Astrocyte of the spinal cord (primary cell): ENCODE measurements at regions not wholly inside any gene's neighbourhood (a gene's known extent, or its start where the extent isn't known, plus 50 kb on each side); places are given as distances from the start of the nearest gene placed in this dataset.
A peak's percentile ranks its signal among the peaks of the same experiment; 100 is the strongest.

ENCODE experiments used
- DNase-seq: peaks from one replicate; pipeline ENCODE4 v3.0.0; 2011; ENCODE audit warnings: low read depth, low spot score
- H3K4me3 ChIP-seq: 2 replicates; pipeline ENCODE4 v1.5.1; 2011; ENCODE audit warnings: low read depth, mild to moderate bottlenecking, low read length, moderate library complexity
- in situ Hi-C: cut with HindIII; loops from 2 replicates; pipeline ENCODE4 v1.10.0; 2017; ENCODE audit warnings: low sequenced_read_pairs
- TF ChIP-seq, protein P1 (sequence below): IDR thresholded peaks from 2 replicates; pipeline ENCODE4 v1.5.1; 2012; ENCODE audit warnings: low read depth, mild to moderate bottlenecking, low read length, inconsistent platforms

DNA sequence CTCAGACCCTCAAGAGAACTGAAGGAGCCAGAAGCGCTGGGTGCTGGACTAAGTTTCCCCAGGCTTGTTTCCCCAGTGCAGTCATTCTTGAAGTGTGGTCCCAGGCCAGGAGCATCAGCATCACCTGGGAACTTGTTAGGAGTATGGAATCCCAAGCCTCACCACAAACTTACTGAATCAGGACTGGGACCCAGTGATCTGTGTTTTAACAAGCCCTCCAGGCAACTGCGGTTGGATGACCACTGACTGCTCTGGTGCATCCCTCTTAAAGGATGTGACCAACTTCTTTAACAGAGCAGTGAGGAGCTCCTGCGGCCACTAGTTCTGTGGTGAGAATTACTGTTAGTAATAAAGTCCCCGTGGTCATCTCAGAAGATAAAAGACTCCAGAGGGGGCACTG lies 62.4 kb upstream of the DAZL start:
- TF ChIP-seq, protein P1, sequence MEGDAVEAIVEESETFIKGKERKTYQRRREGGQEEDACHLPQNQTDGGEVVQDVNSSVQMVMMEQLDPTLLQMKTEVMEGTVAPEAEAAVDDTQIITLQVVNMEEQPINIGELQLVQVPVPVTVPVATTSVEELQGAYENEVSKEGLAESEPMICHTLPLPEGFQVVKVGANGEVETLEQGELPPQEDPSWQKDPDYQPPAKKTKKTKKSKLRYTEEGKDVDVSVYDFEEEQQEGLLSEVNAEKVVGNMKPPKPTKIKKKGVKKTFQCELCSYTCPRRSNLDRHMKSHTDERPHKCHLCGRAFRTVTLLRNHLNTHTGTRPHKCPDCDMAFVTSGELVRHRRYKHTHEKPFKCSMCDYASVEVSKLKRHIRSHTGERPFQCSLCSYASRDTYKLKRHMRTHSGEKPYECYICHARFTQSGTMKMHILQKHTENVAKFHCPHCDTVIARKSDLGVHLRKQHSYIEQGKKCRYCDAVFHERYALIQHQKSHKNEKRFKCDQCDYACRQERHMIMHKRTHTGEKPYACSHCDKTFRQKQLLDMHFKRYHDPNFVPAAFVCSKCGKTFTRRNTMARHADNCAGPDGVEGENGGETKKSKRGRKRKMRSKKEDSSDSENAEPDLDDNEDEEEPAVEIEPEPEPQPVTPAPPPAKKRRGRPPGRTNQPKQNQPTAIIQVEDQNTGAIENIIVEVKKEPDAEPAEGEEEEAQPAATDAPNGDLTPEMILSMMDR, result no peak
- no peak overlapping the region for H3K4me3 ChIP-seq
- no peak for DNase-seq
- in situ Hi-C loops, result no loop called here

DNA sequence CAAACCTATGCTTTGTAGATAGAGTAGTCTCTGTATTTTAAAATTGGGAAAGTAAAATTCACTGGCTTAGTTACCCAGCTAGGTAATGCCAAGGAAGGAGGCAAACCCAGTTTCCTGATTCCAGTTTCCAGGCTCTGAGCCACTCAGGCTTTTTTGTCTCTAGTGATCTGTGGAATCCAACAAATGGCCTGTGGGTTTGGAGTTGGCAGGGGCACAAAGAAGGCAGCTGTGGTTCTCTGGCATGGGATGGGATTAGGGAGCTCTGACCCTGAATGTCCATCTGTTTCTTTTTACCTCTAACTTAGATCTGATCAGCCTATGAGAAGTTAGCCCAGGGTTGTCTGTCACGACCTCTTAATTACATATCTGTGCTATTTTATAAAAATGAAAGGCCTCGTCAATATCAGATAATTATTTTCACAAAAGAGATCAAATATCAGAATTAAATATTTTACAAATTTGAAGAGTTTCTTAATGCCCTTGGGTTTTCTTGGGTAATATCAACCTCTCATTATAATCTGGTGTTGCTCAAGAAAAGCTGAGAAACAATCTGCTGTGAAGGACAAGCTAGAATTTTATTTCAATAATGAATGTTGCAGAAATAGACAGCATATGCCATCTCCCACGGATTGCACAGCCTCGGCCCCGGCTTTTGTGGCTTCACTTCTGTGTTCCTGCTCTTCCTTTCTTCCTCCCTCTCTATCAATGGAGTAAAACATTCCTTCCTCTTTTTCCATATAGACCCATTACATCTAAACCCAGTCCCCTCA lies 63.7 kb upstream of the DAZL start:
- in situ Hi-C loops, result no loop called here
- DNase-seq, result no peak
- no peak overlapping the region for H3K4me3 ChIP-seq
- TF ChIP-seq, protein P1, result no peak

DNA sequence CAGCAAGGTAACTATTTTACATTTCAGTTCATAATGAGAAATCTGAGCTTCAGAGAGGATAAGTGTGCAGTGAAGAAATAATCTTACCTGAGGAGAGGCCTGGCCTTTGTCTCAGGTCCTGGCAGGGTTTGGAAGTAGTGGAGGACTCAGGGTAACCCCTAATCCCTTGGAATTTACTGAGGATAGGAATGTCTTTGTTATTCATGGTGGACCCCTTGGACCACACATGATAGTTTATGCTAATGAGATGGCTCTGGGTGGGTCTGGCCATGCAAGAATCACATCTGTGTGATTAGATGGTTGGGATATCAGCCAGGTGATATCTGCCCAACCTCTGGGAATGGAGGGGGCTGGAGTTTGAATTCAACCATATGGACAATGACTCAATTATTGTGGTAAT lies 65.0 kb upstream of the DAZL start:
- DNase-seq, result no peak
- TF ChIP-seq, protein P1, result no peak
- in situ Hi-C loops, result no loop called here
- no peak overlapping the region for H3K4me3 ChIP-seq

DNA sequence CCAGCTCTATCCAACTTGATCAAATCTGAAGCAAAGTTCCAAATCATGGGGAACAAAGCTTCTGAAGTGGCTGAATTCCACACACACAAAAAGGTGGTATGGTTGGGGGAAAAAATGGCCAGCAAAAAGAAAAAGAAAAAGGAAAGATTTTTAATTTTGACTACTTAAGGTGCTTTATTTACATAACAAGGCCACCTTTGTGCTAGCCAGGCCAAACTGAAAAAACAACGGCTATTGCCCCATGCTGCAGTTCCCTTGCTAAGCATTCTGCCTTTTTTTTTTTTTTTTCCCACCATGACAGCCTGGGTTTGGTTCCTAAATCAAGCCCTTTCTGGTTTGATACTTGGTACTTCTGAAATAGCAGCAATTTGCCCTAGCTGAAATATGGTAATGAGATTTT lies 66.5 kb upstream of the DAZL start:
- in situ Hi-C loops, result no loop called here
- TF ChIP-seq, protein P1, result no peak
- DNase-seq, result no peak
- H3K4me3 ChIP-seq, result no peak overlapping the region

DNA sequence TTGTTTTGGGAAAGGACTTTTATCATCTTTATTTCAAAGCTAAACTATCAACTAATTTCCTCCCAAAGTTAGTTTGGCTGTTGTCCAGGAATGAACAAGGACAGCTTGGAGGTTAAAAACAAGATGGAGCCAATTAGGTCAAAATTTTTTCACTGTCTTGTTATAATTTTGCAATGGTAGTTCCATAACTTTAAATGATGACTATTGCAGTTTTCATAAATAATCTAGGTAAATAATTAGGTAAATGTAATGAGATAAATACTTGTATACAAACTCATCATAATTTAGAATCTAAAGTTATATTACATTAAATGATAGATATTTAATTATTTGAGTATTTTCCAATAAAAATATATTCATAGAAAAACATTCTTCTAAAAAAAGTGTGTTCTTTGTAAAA lies 68.3 kb upstream of the DAZL start:
- TF ChIP-seq, protein P1, result no peak
- in situ Hi-C loops, result no loop called here
- DNase-seq, result no peak
- no peak overlapping the region for H3K4me3 ChIP-seq

DNA sequence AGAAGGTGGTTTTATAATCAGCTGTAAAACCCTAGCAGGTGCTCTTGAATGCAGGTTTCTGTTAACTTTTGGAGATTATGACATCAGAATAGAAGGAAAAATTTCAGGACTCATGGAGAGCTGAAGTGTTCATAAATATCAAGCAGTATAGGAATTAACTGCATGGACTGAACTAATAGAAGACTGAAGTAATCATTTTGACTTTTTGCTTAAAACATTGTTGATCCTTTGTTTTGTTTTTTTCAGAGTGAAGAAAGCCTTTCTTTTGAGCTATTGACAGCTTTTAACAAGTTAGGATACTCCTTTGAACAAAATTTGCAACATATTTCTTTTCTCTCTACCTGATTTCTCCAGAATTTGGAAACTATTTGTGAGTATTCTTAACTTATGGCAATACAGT lies 70.6 kb upstream of the DAZL start:
- peak; percentile 12 for DNase-seq
- in situ Hi-C loops, result no loop called here
- no peak overlapping the region for H3K4me3 ChIP-seq
- TF ChIP-seq, protein P1, result no peak
